Liver (tissue), 8 donors: ENCODE measurements at regions not wholly inside any gene's neighbourhood (a gene's known extent, or its start where the extent isn't known, plus 50 kb on each side); places are given as distances from the start of the nearest gene placed in this dataset.
"Not testable (repeated sequence)": the region's sequence is repeated elsewhere in the genome, so short reads cannot be mapped to it uniquely, and the experiment has no call there.

ENCODE experiments used
- DNase-seq: peaks from one replicate; pipeline ENCODE4 v3.0.0-alpha.2; 2017; ENCODE audit warnings: low spot score
- H3K27ac ChIP-seq, 2 donors: one replicate each; pipeline ENCODE4 v1.7.0; 2013; ENCODE audit warnings: inconsistent platforms in 2 of 2, low read length in 2 of 2, control low read depth in 1 of 2, low read depth in 1 of 2, mild to moderate bottlenecking in 1 of 2
- H3K27me3 ChIP-seq, 4 donors: one replicate each; pipeline versions ENCODE4 v1.6.1 to v1.7.0; 2013; ENCODE audit warnings: low read length in 3 of 4, inconsistent platforms in 1 of 4, mild to moderate bottlenecking in 1 of 4, moderate library complexity in 1 of 4; ENCODE audit not compliant: control insufficient read depth in 4 of 4, insufficient read depth in 4 of 4
- H3K36me3 ChIP-seq, 4 donors: one replicate each; pipeline versions ENCODE4 v1.6.1 to v1.7.0; 2013; ENCODE audit warnings: low read length in 3 of 4, mild to moderate bottlenecking in 3 of 4, low read depth in 1 of 4, moderate library complexity in 1 of 4; ENCODE audit not compliant: control insufficient read depth in 4 of 4, insufficient read depth in 3 of 4
- H3K4me1 ChIP-seq, 4 donors: one replicate each; pipeline versions ENCODE4 v1.6.1 to v1.7.0; 2013; ENCODE audit warnings: low read length in 3 of 4, mild to moderate bottlenecking in 3 of 4, moderate library complexity in 1 of 4; ENCODE audit not compliant: control insufficient read depth in 4 of 4, insufficient read depth in 4 of 4
- H3K4me3 ChIP-seq, 3 donors: one replicate each; pipeline versions ENCODE4 v1.6.1 to v1.7.0; 2013; ENCODE audit warnings: low read length in 3 of 3, control low read depth in 1 of 3, low read depth in 1 of 3, mild to moderate bottlenecking in 1 of 3
- H3K9ac ChIP-seq, 2 donors: one replicate each; pipeline ENCODE4 v1.7.0; 2013; ENCODE audit warnings: low read length in 2 of 2, mild to moderate bottlenecking in 2 of 2, moderate library complexity in 2 of 2, control low read depth in 1 of 2, low read depth in 1 of 2
- H3K9me3 ChIP-seq, 4 donors: one replicate each; pipeline versions ENCODE4 v1.6.1 to v1.7.0; 2013; ENCODE audit warnings: low read length in 3 of 4; ENCODE audit not compliant: control insufficient read depth in 4 of 4
- EGR1 ChIP-seq, 2 donors: IDR thresholded peaks; 2 replicates each; pipeline ENCODE4 v1.6.1; 2016 to 2018; ENCODE audit warnings: antibody characterized with exemption in 2 of 2, low read depth in 2 of 2
- FOXA1 ChIP-seq: IDR thresholded peaks from 2 replicates; pipeline ENCODE4 v1.6.1; 2016; ENCODE audit warnings: antibody characterized with exemption
- FOXA2 ChIP-seq: IDR thresholded peaks from 2 replicates; pipeline ENCODE4 v1.6.1; 2016; ENCODE audit warnings: antibody characterized with exemption
- GABPA ChIP-seq, 2 donors: IDR thresholded peaks in 1 of 2; conservative IDR thresholded peaks in 1 of 2; 2 replicates each; pipeline ENCODE4 v1.6.1; 2016; ENCODE audit warnings: antibody characterized with exemption in 2 of 2, mild to moderate bottlenecking in 1 of 2, moderate library complexity in 1 of 2
- NR2F2 ChIP-seq: IDR thresholded peaks from 2 replicates; pipeline ENCODE4 v1.6.1; 2016; ENCODE audit warnings: antibody characterized with exemption
- RAD21 ChIP-seq, 2 donors: IDR thresholded peaks; 2 replicates each; pipeline ENCODE4 v1.6.1; 2016; ENCODE audit warnings: antibody characterized with exemption in 2 of 2, mild to moderate bottlenecking in 2 of 2
- RXRA ChIP-seq, 2 donors: IDR thresholded peaks; 2 replicates each; pipeline ENCODE4 v1.6.1; 2017 to 2018; ENCODE audit warnings: antibody characterized with exemption in 2 of 2, mild to moderate bottlenecking in 1 of 2
- SP1 ChIP-seq: IDR thresholded peaks from 2 replicates; pipeline ENCODE4 v1.6.1; 2018; ENCODE audit warnings: antibody characterized with exemption, mild to moderate bottlenecking
- YY1 ChIP-seq: IDR thresholded peaks from 2 replicates; pipeline ENCODE4 v1.6.1; 2016; ENCODE audit warnings: antibody characterized with exemption, mild to moderate bottlenecking
- ZBTB33 ChIP-seq: IDR thresholded peaks from 2 replicates; pipeline ENCODE4 v1.6.1; 2016; ENCODE audit warnings: antibody characterized with exemption
- WGBS: extraction: QIAGEN DNeasy Blood & Tissue Kit; methylation state at CpG from one replicate; pipeline ENCODE4 v1.1.7; 2013; 5-methylcytosine and 5-hydroxymethylcytosine counted together
- TF ChIP-seq, protein P1 (sequence below): IDR thresholded peaks from 2 replicates; pipeline ENCODE4 v1.6.1; 2016; ENCODE audit warnings: antibody characterized with exemption, mild to moderate bottlenecking
- TF ChIP-seq, protein P2 (sequence below): fragments of 150-350 bp; IDR thresholded peaks from 2 replicates; pipeline ENCODE4 v1.5.1; 2017; ENCODE audit warnings: improper control_type of control experiment, low read depth, low read length; ENCODE audit not compliant: missing input control
- TF ChIP-seq, protein P3 (sequence below): IDR thresholded peaks from 2 replicates; pipeline ENCODE4 v1.6.1; 2016; ENCODE audit warnings: antibody characterized with exemption
- donor health status: healthy.
- donor health status: healthy.
- donor health status: healthy.
- donor health status: healthy.
- donor health status: healthy.

DNA sequence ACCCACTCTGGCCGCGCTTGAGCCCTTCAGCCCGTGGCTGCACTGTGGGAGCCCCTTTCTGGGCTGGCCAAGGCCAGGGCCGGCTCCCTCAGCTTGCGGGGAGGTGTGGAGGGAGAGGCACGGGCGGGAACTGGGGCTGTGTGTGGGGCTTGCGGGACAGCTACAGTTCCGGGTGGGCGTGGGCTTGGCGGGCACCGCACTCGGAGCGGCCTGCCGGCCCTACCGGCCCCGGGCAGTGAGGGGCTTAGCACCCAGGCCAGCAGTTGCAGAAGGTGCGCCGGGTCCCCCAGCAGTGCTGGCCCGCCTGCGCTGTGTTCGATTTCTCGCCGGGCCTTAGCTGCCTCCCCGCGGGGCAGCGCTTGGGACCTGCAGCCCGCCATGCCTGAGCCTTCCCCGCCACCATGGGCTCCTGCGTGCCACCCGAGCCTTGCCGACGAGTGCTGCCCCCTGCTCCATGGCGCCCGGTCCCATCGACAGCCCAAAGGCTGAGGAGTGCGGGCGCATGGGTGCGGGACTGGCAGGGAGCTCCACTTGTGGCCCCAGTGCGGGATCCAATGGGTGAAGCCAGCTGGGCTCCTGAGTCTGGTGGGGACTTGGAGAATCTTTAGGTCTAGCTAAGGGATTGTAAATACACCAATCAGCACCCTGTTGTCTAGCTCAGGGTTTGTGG is 173.7 kb upstream of the FIGN start:
- H3K9ac ChIP-seq: no peak overlapping the region
- H3K36me3 ChIP-seq: no peaks in the 10 kb centered on the region
- TF ChIP-seq, protein P1, sequence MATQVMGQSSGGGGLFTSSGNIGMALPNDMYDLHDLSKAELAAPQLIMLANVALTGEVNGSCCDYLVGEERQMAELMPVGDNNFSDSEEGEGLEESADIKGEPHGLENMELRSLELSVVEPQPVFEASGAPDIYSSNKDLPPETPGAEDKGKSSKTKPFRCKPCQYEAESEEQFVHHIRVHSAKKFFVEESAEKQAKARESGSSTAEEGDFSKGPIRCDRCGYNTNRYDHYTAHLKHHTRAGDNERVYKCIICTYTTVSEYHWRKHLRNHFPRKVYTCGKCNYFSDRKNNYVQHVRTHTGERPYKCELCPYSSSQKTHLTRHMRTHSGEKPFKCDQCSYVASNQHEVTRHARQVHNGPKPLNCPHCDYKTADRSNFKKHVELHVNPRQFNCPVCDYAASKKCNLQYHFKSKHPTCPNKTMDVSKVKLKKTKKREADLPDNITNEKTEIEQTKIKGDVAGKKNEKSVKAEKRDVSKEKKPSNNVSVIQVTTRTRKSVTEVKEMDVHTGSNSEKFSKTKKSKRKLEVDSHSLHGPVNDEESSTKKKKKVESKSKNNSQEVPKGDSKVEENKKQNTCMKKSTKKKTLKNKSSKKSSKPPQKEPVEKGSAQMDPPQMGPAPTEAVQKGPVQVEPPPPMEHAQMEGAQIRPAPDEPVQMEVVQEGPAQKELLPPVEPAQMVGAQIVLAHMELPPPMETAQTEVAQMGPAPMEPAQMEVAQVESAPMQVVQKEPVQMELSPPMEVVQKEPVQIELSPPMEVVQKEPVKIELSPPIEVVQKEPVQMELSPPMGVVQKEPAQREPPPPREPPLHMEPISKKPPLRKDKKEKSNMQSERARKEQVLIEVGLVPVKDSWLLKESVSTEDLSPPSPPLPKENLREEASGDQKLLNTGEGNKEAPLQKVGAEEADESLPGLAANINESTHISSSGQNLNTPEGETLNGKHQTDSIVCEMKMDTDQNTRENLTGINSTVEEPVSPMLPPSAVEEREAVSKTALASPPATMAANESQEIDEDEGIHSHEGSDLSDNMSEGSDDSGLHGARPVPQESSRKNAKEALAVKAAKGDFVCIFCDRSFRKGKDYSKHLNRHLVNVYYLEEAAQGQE: no peak
- TF ChIP-seq SP1 (no peak), RXRA (IDR thresholded peaks at IDR 0.05) (no peak), GABPA (IDR thresholded peaks at IDR 0.05 in 1 of 2, conservative IDR thresholded peaks at IDR 0.05 in 1 of 2) (no peak), FOXA1 (no peak)
- TF ChIP-seq, protein P2, sequence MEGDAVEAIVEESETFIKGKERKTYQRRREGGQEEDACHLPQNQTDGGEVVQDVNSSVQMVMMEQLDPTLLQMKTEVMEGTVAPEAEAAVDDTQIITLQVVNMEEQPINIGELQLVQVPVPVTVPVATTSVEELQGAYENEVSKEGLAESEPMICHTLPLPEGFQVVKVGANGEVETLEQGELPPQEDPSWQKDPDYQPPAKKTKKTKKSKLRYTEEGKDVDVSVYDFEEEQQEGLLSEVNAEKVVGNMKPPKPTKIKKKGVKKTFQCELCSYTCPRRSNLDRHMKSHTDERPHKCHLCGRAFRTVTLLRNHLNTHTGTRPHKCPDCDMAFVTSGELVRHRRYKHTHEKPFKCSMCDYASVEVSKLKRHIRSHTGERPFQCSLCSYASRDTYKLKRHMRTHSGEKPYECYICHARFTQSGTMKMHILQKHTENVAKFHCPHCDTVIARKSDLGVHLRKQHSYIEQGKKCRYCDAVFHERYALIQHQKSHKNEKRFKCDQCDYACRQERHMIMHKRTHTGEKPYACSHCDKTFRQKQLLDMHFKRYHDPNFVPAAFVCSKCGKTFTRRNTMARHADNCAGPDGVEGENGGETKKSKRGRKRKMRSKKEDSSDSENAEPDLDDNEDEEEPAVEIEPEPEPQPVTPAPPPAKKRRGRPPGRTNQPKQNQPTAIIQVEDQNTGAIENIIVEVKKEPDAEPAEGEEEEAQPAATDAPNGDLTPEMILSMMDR: no peak
- no peak for DNase-seq
- H3K9me3 ChIP-seq: no peaks in the 10 kb centered on the region
- H3K27ac ChIP-seq: no peak overlapping the region
- WGBS: 97% methylated on average over 40 of the region's 40 CpGs
- no peaks in the 10 kb centered on the region for H3K27me3 ChIP-seq
- no peaks in the 10 kb centered on the region for H3K4me1 ChIP-seq
- H3K4me3 ChIP-seq: no peak overlapping the region

GRCh38 chr2:163906410-163906809 is 170.6 kb upstream of the FIGN start:
- Histone ChIP-seq H3K36me3 (no peaks in the 10 kb centered on the region), H3K4me1 (no peaks in the 10 kb centered on the region), H3K27ac (no peak overlapping the region), H3K4me3 (no peak overlapping the region), H3K9ac (no peak overlapping the region), H3K9me3 (no peaks in the 10 kb centered on the region), H3K27me3 (no peaks in the 10 kb centered on the region)
- TF ChIP-seq RAD21 (IDR thresholded peaks at IDR 0.05): no peak
- 69% methylated on average over 1 of the region's 1 CpG for WGBS
- DNase-seq: no peak

- TF ChIP-seq RAD21 (IDR thresholded peaks at IDR 0.05) (no peak), FOXA2 (no peak), NR2F2 (no peak), GABPA (IDR thresholded peaks at IDR 0.05 in 1 of 2, conservative IDR thresholded peaks at IDR 0.05 in 1 of 2) (no peak), YY1 (no peak), EGR1 (IDR thresholded peaks at IDR 0.05; ENCODE audit: low read depth in 2 of 2) (no peak), ZBTB33 (no peak), SP1 (no peak), FOXA1 (no peak)
- TF ChIP-seq, protein P3, sequence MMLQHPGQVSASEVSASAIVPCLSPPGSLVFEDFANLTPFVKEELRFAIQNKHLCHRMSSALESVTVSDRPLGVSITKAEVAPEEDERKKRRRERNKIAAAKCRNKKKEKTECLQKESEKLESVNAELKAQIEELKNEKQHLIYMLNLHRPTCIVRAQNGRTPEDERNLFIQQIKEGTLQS: no peak
- Histone ChIP-seq H3K4me3 (no peak overlapping the region), H3K27ac (no peak overlapping the region), H3K36me3 (no peaks in the 10 kb centered on the region), H3K4me1 (no peaks in the 10 kb centered on the region), H3K9me3 (peaks cover 0 to 12% (median 1%) of the 10 kb centered on the region in 4 donors), H3K27me3 (no peaks in the 10 kb centered on the region), H3K9ac (no peak overlapping the region)
- 80% methylated on average over 2 of the region's 2 CpGs for WGBS
- no peak for DNase-seq
Observed at GRCh38 chr2:163897799-163898198, 162.0 kb upstream of the FIGN start.

DNA sequence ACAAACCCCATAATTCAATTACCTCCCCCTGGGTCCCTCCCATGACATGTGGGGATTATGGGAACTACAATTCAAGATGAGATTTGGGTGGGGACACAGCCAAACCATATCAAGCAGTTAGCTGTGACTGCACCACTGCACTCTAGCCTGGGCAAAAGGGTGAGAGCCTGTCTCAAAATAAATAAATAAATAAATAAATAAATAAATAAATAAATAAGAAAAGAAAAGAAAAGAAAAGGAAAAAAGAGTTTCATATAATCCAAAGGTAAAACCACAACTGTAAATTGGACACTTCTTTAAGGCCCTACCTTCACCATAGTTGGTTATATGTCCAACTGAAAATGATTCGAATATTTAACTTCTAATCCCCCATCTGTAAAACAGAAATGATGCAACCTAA is 157.6 kb upstream of the FIGN start:
- not testable (repeated sequence) for H3K4me1 ChIP-seq, H3K4me3 ChIP-seq, H3K36me3 ChIP-seq, H3K27ac ChIP-seq, H3K27me3 ChIP-seq, H3K9ac ChIP-seq, DNase-seq, H3K9me3 ChIP-seq
- 75% methylated on average over 1 of the region's 1 CpG for WGBS
